SK-N-SH treated with all-trans-retinoic acid at 6 μM for 48 hours (cell line): ENCODE measurements at regions not wholly inside any gene's neighbourhood (a gene's known extent, or its start where the extent isn't known, plus 50 kb on each side); places are given as distances from the start of the nearest gene placed in this dataset.
A peak's percentile ranks its signal among the peaks of the same experiment; 100 is the strongest.

Experiments
- ATAC-seq: fragments of 200-7000 bp; cut with Tn5 transposase; 3 replicates; pipeline ENCODE4 v1.9.1; 2020; ENCODE audit warnings: mild to moderate bottlenecking, moderate library complexity
- ARNTL ChIP-seq: fragments of 450-650 bp; formaldehyde crosslinking; IDR thresholded peaks from 2 replicates; pipeline ENCODE4 v1.5.0; 2020; ENCODE audit warnings: low read depth, mild to moderate bottlenecking, moderate library complexity, borderline replicate concordance
- BACH2 ChIP-seq: fragments of 250-450 bp; sonication (Bioruptor Pico); IDR thresholded peaks from 2 replicates; pipeline ENCODE4 v1.9.0; 2021; ENCODE audit warnings: mild to moderate bottlenecking, borderline replicate concordance
- CSDC2 ChIP-seq: fragments of 250-450 bp; sonication (Bioruptor Pico); IDR thresholded peaks from 2 replicates; pipeline ENCODE4 v1.5.0; 2020; ENCODE audit warnings: mild to moderate bottlenecking, moderate library complexity
- ESRRG ChIP-seq: fragments of 250-450 bp; sonication (Bioruptor Pico); IDR thresholded peaks from 2 replicates; pipeline ENCODE4 v1.6.1; 2021; ENCODE audit warnings: mild to moderate bottlenecking
- GLIS3 ChIP-seq: fragments of 250-450 bp; sonication (Bioruptor Pico); IDR thresholded peaks from 2 replicates; pipeline ENCODE4 v1.5.0; 2020; ENCODE audit warnings: mild to moderate bottlenecking, moderate library complexity
- ISL1 ChIP-seq: fragments of 250-450 bp; sonication (Bioruptor Pico); IDR thresholded peaks from 2 replicates; pipeline ENCODE4 v2.1.2; 2022; ENCODE audit warnings: mild to moderate bottlenecking, moderate library complexity
- OSR1 ChIP-seq: fragments of 250-450 bp; sonication (Bioruptor Pico); IDR thresholded peaks from 2 replicates; pipeline ENCODE4 v1.8.0; 2022; ENCODE audit warnings: moderate library complexity, mild to moderate bottlenecking, inconsistent platforms
- PPARA ChIP-seq: fragments of 250-450 bp; sonication (Bioruptor Pico); IDR thresholded peaks from 2 replicates; pipeline ENCODE4 v1.5.0; 2020; ENCODE audit warnings: mild to moderate bottlenecking, borderline replicate concordance
- RARB ChIP-seq: fragments of 250-450 bp; sonication (Bioruptor Pico); IDR thresholded peaks from 2 replicates; pipeline ENCODE4 v1.8.0; 2021; ENCODE audit warnings: mild to moderate bottlenecking, moderate library complexity
- SNAI2 ChIP-seq: fragments of 250-450 bp; sonication (Bioruptor Pico); IDR thresholded peaks from 2 replicates; pipeline ENCODE4 v1.5.0; 2020; ENCODE audit warnings: mild to moderate bottlenecking, moderate library complexity
- TCF4 ChIP-seq: fragments of 250-450 bp; sonication (Bioruptor Pico); IDR thresholded peaks from 2 replicates; pipeline ENCODE4 v1.8.0; 2021; ENCODE audit warnings: mild to moderate bottlenecking, moderate library complexity, borderline replicate concordance
- TOX ChIP-seq: fragments of 250-450 bp; sonication (Bioruptor Pico); IDR thresholded peaks from 2 replicates; pipeline ENCODE4 v1.8.0; 2021; ENCODE audit warnings: mild to moderate bottlenecking, moderate library complexity, borderline replicate concordance
- ZC3H10 ChIP-seq: fragments of 250-450 bp; sonication (Bioruptor Pico); IDR thresholded peaks from 2 replicates; pipeline ENCODE4 v1.5.1; 2021; ENCODE audit warnings: mild to moderate bottlenecking, moderate library complexity
- ZFP3 ChIP-seq: fragments of 250-450 bp; sonication (Bioruptor Pico); IDR thresholded peaks from 2 replicates; pipeline ENCODE4 v1.5.0; 2020; ENCODE audit warnings: mild to moderate bottlenecking, moderate library complexity
- ZFP30 ChIP-seq: fragments of 450-650 bp; formaldehyde crosslinking; IDR thresholded peaks from 2 replicates; pipeline ENCODE4 v1.5.0; 2022; ENCODE audit warnings: mild to moderate bottlenecking, moderate library complexity
- ZNF565 ChIP-seq: fragments of 450-650 bp; formaldehyde crosslinking; conservative IDR thresholded peaks from 2 replicates; pipeline ENCODE4 v1.5.0; 2020; ENCODE audit warnings: low read depth, mild to moderate bottlenecking, moderate library complexity
- ZNF70 ChIP-seq: fragments of 450-650 bp; formaldehyde crosslinking; IDR thresholded peaks from 2 replicates; pipeline ENCODE4 v1.5.0; 2020; ENCODE audit warnings: mild to moderate bottlenecking, moderate library complexity
- ZNF8 ChIP-seq: fragments of 450-650 bp; formaldehyde crosslinking; IDR thresholded peaks from 2 replicates; pipeline ENCODE4 v1.5.0; 2020; ENCODE audit warnings: mild to moderate bottlenecking, moderate library complexity
- TF ChIP-seq, protein P1 (sequence below): fragments of 250-450 bp; sonication (Bioruptor Pico); IDR thresholded peaks from 2 replicates; pipeline ENCODE4 v1.5.1; 2021; ENCODE audit warnings: mild to moderate bottlenecking, moderate library complexity
- TF ChIP-seq, protein P2 (sequence below): fragments of 250-450 bp; sonication (Bioruptor Pico); IDR thresholded peaks from 2 replicates; pipeline ENCODE4 v1.8.0; 2020; ENCODE audit warnings: mild to moderate bottlenecking, moderate library complexity, borderline replicate concordance
- TF ChIP-seq, protein P3 (sequence below): fragments of 250-450 bp; sonication (Bioruptor Pico); IDR thresholded peaks from 2 replicates; pipeline ENCODE4 v1.5.0; 2020; ENCODE audit warnings: mild to moderate bottlenecking, moderate library complexity
- TF ChIP-seq, protein P4 (sequence below): fragments of 250-450 bp; sonication (Bioruptor Pico); IDR thresholded peaks from 2 replicates; pipeline ENCODE4 v1.8.0; 2021; ENCODE audit warnings: low read depth, mild to moderate bottlenecking, moderate library complexity, borderline replicate concordance

DNA sequence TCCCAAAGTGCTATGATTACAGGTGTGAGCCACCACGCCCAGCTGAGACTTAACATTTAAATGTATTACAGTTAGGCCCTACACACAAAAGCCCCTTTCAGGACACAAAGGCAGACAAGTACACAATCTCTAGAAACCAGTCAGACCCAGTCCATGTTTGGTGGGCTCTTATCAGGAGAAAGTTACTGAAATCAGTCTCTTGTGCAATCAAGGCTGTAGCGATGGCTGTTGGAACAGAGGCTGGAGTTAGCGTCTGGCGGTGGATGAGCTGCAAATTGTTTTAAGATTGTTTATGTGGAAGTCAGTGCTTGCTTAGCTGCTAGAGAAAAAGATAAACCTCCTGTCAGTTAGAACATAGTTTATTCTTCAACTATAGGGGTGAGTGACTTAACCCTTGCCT is 89.5 kb upstream of the SNRPN start:
- TF ChIP-seq, protein P1, sequence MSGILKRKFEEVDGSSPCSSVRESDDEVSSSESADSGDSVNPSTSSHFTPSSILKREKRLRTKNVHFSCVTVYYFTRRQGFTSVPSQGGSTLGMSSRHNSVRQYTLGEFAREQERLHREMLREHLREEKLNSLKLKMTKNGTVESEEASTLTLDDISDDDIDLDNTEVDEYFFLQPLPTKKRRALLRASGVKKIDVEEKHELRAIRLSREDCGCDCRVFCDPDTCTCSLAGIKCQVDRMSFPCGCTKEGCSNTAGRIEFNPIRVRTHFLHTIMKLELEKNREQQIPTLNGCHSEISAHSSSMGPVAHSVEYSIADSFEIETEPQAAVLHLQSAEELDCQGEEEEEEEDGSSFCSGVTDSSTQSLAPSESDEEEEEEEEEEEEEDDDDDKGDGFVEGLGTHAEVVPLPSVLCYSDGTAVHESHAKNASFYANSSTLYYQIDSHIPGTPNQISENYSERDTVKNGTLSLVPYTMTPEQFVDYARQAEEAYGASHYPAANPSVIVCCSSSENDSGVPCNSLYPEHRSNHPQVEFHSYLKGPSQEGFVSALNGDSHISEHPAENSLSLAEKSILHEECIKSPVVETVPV (CRISPR knock-in tag) = no peak
- TF ChIP-seq BACH2 (CRISPR knock-in tag) = no peak
- no peak for TF ChIP-seq ESRRG
- TF ChIP-seq, protein P2, sequence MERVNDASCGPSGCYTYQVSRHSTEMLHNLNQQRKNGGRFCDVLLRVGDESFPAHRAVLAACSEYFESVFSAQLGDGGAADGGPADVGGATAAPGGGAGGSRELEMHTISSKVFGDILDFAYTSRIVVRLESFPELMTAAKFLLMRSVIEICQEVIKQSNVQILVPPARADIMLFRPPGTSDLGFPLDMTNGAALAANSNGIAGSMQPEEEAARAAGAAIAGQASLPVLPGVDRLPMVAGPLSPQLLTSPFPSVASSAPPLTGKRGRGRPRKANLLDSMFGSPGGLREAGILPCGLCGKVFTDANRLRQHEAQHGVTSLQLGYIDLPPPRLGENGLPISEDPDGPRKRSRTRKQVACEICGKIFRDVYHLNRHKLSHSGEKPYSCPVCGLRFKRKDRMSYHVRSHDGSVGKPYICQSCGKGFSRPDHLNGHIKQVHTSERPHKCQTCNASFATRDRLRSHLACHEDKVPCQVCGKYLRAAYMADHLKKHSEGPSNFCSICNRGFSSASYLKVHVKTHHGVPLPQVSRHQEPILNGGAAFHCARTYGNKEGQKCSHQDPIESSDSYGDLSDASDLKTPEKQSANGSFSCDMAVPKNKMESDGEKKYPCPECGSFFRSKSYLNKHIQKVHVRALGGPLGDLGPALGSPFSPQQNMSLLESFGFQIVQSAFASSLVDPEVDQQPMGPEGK (CRISPR knock-in tag) = no peak
- no peak for TF ChIP-seq SNAI2 (CRISPR knock-in tag)
- no peak for TF ChIP-seq CSDC2 (CRISPR knock-in tag)
- no peak for TF ChIP-seq ZFP30
- TF ChIP-seq ZNF565 (CRISPR knock-in tag) = no peak
- TF ChIP-seq, protein P3, sequence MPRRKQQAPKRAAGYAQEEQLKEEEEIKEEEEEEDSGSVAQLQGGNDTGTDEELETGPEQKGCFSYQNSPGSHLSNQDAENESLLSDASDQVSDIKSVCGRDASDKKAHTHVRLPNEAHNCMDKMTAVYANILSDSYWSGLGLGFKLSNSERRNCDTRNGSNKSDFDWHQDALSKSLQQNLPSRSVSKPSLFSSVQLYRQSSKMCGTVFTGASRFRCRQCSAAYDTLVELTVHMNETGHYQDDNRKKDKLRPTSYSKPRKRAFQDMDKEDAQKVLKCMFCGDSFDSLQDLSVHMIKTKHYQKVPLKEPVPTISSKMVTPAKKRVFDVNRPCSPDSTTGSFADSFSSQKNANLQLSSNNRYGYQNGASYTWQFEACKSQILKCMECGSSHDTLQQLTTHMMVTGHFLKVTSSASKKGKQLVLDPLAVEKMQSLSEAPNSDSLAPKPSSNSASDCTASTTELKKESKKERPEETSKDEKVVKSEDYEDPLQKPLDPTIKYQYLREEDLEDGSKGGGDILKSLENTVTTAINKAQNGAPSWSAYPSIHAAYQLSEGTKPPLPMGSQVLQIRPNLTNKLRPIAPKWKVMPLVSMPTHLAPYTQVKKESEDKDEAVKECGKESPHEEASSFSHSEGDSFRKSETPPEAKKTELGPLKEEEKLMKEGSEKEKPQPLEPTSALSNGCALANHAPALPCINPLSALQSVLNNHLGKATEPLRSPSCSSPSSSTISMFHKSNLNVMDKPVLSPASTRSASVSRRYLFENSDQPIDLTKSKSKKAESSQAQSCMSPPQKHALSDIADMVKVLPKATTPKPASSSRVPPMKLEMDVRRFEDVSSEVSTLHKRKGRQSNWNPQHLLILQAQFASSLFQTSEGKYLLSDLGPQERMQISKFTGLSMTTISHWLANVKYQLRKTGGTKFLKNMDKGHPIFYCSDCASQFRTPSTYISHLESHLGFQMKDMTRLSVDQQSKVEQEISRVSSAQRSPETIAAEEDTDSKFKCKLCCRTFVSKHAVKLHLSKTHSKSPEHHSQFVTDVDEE (CRISPR knock-in tag) = no peak
- TF ChIP-seq ARNTL = no peak
- no peak for TF ChIP-seq GLIS3 (CRISPR knock-in tag)
- no peak for TF ChIP-seq ZC3H10
- TF ChIP-seq ISL1 (CRISPR knock-in tag) = no peak
- TF ChIP-seq ZNF70 (CRISPR knock-in tag) = no peak
- TF ChIP-seq ZFP3 (CRISPR knock-in tag) = no peak
- TF ChIP-seq, all 23 proteins: peak for 0
- ATAC-seq = no peak

DNA sequence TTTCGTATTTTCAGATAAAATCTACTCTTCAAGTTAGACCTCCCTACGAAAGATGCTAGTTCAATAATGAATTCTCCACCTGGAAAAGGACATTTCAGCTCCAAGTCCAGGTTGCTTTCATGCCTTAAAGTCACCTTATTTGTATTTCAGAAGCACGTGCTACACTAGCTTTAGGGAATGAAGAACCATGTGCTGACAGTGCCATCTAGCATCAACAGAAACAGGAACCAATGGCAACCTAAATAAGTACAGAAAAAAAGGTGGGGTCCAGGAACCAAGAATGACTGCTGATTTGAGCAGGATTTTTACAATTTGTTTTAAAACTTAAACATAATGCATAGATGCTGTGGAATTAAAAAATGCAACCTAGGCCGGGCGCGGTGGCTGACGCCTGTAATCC is 77.6 kb upstream of the SNRPN start:
- peak; percentile 50; the same call in 2 of the 3 replicates for ATAC-seq
- TF ChIP-seq ARNTL (no peak), GLIS3 (CRISPR knock-in tag) (no peak), ZFP3 (CRISPR knock-in tag) (no peak), OSR1 (CRISPR knock-in tag) (no peak), SNAI2 (CRISPR knock-in tag) (no peak), ESRRG (no peak), ZNF70 (CRISPR knock-in tag) (no peak), ZNF8 (CRISPR knock-in tag) (no peak), PPARA (CRISPR knock-in tag) (no peak), TCF4 (CRISPR knock-in tag) (no peak), ZFP30 (no peak), TOX (CRISPR knock-in tag) (no peak), BACH2 (CRISPR knock-in tag) (no peak), RARB (CRISPR knock-in tag) (no peak), CSDC2 (CRISPR knock-in tag) (no peak)
- TF ChIP-seq, protein P3 (CRISPR knock-in tag) = no peak
- TF ChIP-seq, protein P2 (CRISPR knock-in tag) = no peak
- TF ChIP-seq, protein P1 (CRISPR knock-in tag) = no peak
- TF ChIP-seq, protein P4, sequence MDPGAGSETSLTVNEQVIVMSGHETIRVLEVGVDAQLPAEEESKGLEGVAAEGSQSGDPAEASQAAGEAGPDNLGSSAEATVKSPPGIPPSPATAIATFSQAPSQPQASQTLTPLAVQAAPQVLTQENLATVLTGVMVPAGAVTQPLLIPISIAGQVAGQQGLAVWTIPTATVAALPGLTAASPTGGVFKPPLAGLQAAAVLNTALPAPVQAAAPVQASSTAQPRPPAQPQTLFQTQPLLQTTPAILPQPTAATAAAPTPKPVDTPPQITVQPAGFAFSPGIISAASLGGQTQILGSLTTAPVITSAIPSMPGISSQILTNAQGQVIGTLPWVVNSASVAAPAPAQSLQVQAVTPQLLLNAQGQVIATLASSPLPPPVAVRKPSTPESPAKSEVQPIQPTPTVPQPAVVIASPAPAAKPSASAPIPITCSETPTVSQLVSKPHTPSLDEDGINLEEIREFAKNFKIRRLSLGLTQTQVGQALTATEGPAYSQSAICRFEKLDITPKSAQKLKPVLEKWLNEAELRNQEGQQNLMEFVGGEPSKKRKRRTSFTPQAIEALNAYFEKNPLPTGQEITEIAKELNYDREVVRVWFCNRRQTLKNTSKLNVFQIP (CRISPR knock-in tag) = no peak
